Right lobe of liver (tissue), 4 donors: ENCODE measurements at regions not wholly inside any gene's neighbourhood (a gene's known extent, or its start where the extent isn't known, plus 50 kb on each side); places are given as distances from the start of the nearest gene placed in this dataset.
A peak's percentile ranks its signal among the peaks of the same experiment; 100 is the strongest.

Experiments used
- POLR2A ChIP-seq: fragments of 450-650 bp; IDR thresholded peaks from one replicate; pipeline ENCODE4 v1.6.1; 2017; ENCODE audit warnings: antibody characterized with exemption, mild to moderate bottlenecking
- TF ChIP-seq, protein P1 (sequence below), 4 donors: fragments of 200-600 bp in 3 of 4; fragments of 450-650 bp in 1 of 4; IDR thresholded peaks; one replicate each; pipeline versions ENCODE4 v1.5.1 to v1.8.0; 2016 to 2022; ENCODE audit warnings: antibody characterized with exemption in 4 of 4, mild to moderate bottlenecking in 2 of 4
- donor health status: DM: no; HTN: no; CAD: no.
- donor health status: DM: no; HTN: no; CAD: no.
- donor health status: DM: no; HTN: yes; CAD: no.

DNA sequence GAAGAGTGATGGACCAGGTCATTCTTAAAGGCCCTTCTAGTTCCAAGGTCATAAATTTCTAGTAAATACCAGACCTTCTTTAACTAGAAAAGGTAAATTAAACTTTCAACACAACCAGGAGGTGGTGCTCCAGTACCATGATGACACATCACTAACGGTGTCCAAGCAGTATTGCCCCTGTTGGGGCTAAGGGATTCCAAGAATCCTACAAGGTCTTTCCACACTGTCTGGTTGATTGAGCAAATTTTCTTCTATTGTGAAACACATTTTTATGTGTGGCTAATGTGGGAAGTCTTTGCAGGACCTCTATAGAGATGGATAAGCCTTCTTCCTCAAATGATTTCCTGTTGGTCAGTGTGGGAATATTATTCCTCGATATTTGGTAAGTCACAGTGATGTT is 459.6 kb upstream of the PAPPA start:
- TF ChIP-seq, protein P1, sequence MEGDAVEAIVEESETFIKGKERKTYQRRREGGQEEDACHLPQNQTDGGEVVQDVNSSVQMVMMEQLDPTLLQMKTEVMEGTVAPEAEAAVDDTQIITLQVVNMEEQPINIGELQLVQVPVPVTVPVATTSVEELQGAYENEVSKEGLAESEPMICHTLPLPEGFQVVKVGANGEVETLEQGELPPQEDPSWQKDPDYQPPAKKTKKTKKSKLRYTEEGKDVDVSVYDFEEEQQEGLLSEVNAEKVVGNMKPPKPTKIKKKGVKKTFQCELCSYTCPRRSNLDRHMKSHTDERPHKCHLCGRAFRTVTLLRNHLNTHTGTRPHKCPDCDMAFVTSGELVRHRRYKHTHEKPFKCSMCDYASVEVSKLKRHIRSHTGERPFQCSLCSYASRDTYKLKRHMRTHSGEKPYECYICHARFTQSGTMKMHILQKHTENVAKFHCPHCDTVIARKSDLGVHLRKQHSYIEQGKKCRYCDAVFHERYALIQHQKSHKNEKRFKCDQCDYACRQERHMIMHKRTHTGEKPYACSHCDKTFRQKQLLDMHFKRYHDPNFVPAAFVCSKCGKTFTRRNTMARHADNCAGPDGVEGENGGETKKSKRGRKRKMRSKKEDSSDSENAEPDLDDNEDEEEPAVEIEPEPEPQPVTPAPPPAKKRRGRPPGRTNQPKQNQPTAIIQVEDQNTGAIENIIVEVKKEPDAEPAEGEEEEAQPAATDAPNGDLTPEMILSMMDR (IDR thresholded peaks at IDR 0.05) = peak in 2 of 4 donors; percentile 24 to 35
- TF ChIP-seq POLR2A = no peak
